SK-N-SH (cell line): ENCODE measurements at regions not wholly inside any gene's neighbourhood (a gene's known extent, or its start where the extent isn't known, plus 50 kb on each side); places are given as distances from the start of the nearest gene placed in this dataset.

Experiments
- CTCF ChIA-PET: fragments of 300-600, 350-600 bp; formaldehyde crosslinking; extraction: SDS; loops from one replicate; lab custom pipeline; 2021; lab: Yijun Ruan, JAX
- POLR2A ChIA-PET: fragments of 350-600 bp; sonication (Branson Sonifier 250); formaldehyde crosslinking; extraction: SDS; loops from one replicate; lab custom pipeline; 2020; ENCODE audit warnings: antibody characterized with exemption, inconsistent platforms; lab: Yijun Ruan, JAX
- DNase-seq: peaks from one replicate; pipeline ENCODE4 v3.0.0; 2012
- H2AFZ ChIP-seq: fragments of 200-600 bp; sonication (generic); 2 replicates; pipeline ENCODE4 v1.8.1; 2016; ENCODE audit warnings: antibody characterized with exemption, mild to moderate bottlenecking, low read depth
- H3F3A ChIP-seq: fragments of 200-600 bp; sonication (generic); replicated peaks from 2 replicates; pipeline ENCODE3; 2016; ENCODE audit warnings: antibody characterized with exemption, mild to moderate bottlenecking; ENCODE audit not compliant: insufficient read depth
- H3K27ac ChIP-seq, 2 experiments: fragments of 200-500 bp in 1 of 2; fragments of 200-600 bp in 1 of 2; sonication (Bioruptor generic) in 1 of 2; sonication (generic), shearing (Covaris generic) in 1 of 2; 2 replicates each; pipeline versions ENCODE4 v1.5.1 to v1.6.1; 2014 to 2016; ENCODE audit warnings: low read depth in 2 of 2, inconsistent platforms in 1 of 2, low read length in 1 of 2, mild to moderate bottlenecking in 1 of 2, mixed read lengths in 1 of 2
- H3K27me3 ChIP-seq: fragments of 200-600 bp; sonication (generic), shearing (Covaris generic); 2 replicates; pipeline ENCODE4 v1.6.1; 2016; ENCODE audit warnings: mixed run types; ENCODE audit not compliant: insufficient read depth
- H3K36me3 ChIP-seq, 2 experiments: fragments of 200-500 bp in 1 of 2; fragments of 200-600 bp in 1 of 2; sonication (Bioruptor generic) in 1 of 2; sonication (generic) in 1 of 2; replicated peaks in 1 of 2; 2 replicates each; pipeline versions ENCODE3 to v1.5.1; 2014 to 2016; ENCODE audit warnings: low read length in 1 of 2, mild to moderate bottlenecking in 1 of 2; ENCODE audit not compliant: insufficient read depth in 2 of 2, control insufficient read depth in 1 of 2
- H3K4me1 ChIP-seq, 2 experiments: fragments of 200-500 bp in 1 of 2; fragments of 200-600 bp in 1 of 2; sonication (Bioruptor generic) in 1 of 2; sonication (generic), shearing (Covaris generic) in 1 of 2; 2 replicates each; pipeline versions ENCODE4 v1.5.1 to v1.6.1; 2014 to 2016; ENCODE audit warnings: low read depth in 1 of 2, low read length in 1 of 2, mixed run types in 1 of 2; ENCODE audit not compliant: insufficient read depth in 2 of 2, control insufficient read depth in 1 of 2
- H3K4me2 ChIP-seq: fragments of 200-600 bp; sonication (generic), shearing (Covaris generic); 2 replicates; pipeline ENCODE4 v1.6.1; 2017; ENCODE audit warnings: mixed run types
- H3K4me3 ChIP-seq, 2 experiments: fragments of 200-500 bp in 1 of 2; fragments of 200-600 bp in 1 of 2; sonication (Bioruptor generic) in 1 of 2; sonication (generic), shearing (Covaris generic) in 1 of 2; 2 replicates each; pipeline versions ENCODE4 v1.5.1 to v1.8.1; 2014 to 2016; ENCODE audit warnings: low read depth in 2 of 2, inconsistent platforms in 1 of 2, low read length in 1 of 2, mild to moderate bottlenecking in 1 of 2, mixed read lengths in 1 of 2, moderate library complexity in 1 of 2
- H3K79me2 ChIP-seq: fragments of 200-600 bp; sonication (generic); 2 replicates; pipeline ENCODE4 v1.8.1; 2017; ENCODE audit warnings: mild to moderate bottlenecking; ENCODE audit not compliant: insufficient read depth
- H3K9ac ChIP-seq: fragments of 200-600 bp; sonication (generic); 2 replicates; pipeline ENCODE4 v1.6.1; 2017; ENCODE audit warnings: mixed run types
- H3K9me2 ChIP-seq: fragments of 200-600 bp; sonication (generic); 2 replicates; pipeline ENCODE4 v1.6.1; 2017; ENCODE audit warnings: mixed run types
- H3K9me3 ChIP-seq: fragments of 200-600 bp; sonication (generic); 2 replicates; pipeline ENCODE4 v1.6.1; 2017; ENCODE audit warnings: mixed run types, mild to moderate bottlenecking, moderate library complexity
- H4K20me1 ChIP-seq: fragments of 200-600 bp; sonication (generic); 2 replicates; pipeline ENCODE4 v1.6.1; 2017; ENCODE audit warnings: mild to moderate bottlenecking, mixed run types; ENCODE audit not compliant: insufficient read depth
- CHD2 ChIP-seq: fragments of 150-350 bp; IDR thresholded peaks from 2 replicates; pipeline ENCODE4 v1.6.1; 2018; ENCODE audit warnings: low read length; ENCODE audit not compliant: partially characterized antibody
- CTCF ChIP-seq: fragments of 200-600 bp; sonication (generic); IDR thresholded peaks from 2 replicates; pipeline ENCODE4 v1.6.1; 2017; ENCODE audit warnings: antibody characterized with exemption, mild to moderate bottlenecking, moderate library complexity
- EZH2phosphoT487 ChIP-seq: fragments of 200-600 bp; sonication (generic); IDR thresholded peaks from 2 replicates; pipeline ENCODE4 v1.6.1; 2017; ENCODE audit warnings: low read depth, mixed run types, mild to moderate bottlenecking, antibody characterized with exemption, moderate library complexity, borderline replicate concordance
- FOXM1 ChIP-seq: IDR thresholded peaks from 2 replicates; pipeline ENCODE4 v1.4.0; 2012; ENCODE audit warnings: low read depth, mild to moderate bottlenecking
- GABPA ChIP-seq: IDR thresholded peaks from 2 replicates; pipeline ENCODE4 v1.4.0; 2012; ENCODE audit warnings: low read depth, mild to moderate bottlenecking
- MAX ChIP-seq: IDR thresholded peaks from 2 replicates; pipeline ENCODE4 v1.4.0; 2012; ENCODE audit warnings: low read depth
- MEF2A ChIP-seq: IDR thresholded peaks from 2 replicates; pipeline ENCODE4 v1.4.0; 2012; ENCODE audit warnings: low read depth, borderline replicate concordance
- NFIC ChIP-seq: IDR thresholded peaks from 2 replicates; pipeline ENCODE4 v1.4.0; 2012; ENCODE audit warnings: borderline replicate concordance
- NRF1 ChIP-seq: IDR thresholded peaks from 2 replicates; pipeline ENCODE4 v1.6.1; 2012; ENCODE audit warnings: low read depth, mild to moderate bottlenecking, low read length
- PBX3 ChIP-seq: IDR thresholded peaks from 2 replicates; pipeline ENCODE4; 2012
- RCOR1 ChIP-seq: fragments of 150-350 bp; IDR thresholded peaks from 2 replicates; pipeline ENCODE4 v1.6.1; 2017; ENCODE audit warnings: antibody characterized with exemption, low read length
- REST ChIP-seq: IDR thresholded peaks from 2 replicates; pipeline ENCODE4 v1.6.1; 2012; ENCODE audit warnings: mild to moderate bottlenecking, low read depth, low read length, moderate library complexity
- RFX5 ChIP-seq: IDR thresholded peaks from 2 replicates; pipeline ENCODE4 v1.6.1; 2012; ENCODE audit warnings: mild to moderate bottlenecking, improper control_type of control experiment, low read length
- SIN3A ChIP-seq: IDR thresholded peaks from 2 replicates; pipeline ENCODE4 v1.6.1; 2012; ENCODE audit warnings: low read depth, mild to moderate bottlenecking, low read length, moderate library complexity, borderline replicate concordance
- SMC3 ChIP-seq: IDR thresholded peaks from 2 replicates; pipeline ENCODE4 v1.6.1; 2012; ENCODE audit warnings: low read depth, low read length, improper control_type of control experiment
- USF1 ChIP-seq: IDR thresholded peaks from 2 replicates; pipeline ENCODE4 v1.4.0; 2012; ENCODE audit warnings: low read depth, borderline replicate concordance
- YY1 ChIP-seq: IDR thresholded peaks from 2 replicates; pipeline ENCODE4 v1.4.0; 2012; ENCODE audit warnings: low read depth, mild to moderate bottlenecking
- WGBS: methylation state at CpG from one replicate; pipeline ENCODE4 v1.1.6; 2017; ENCODE audit warnings: low lambda C conversion rate; 5-methylcytosine and 5-hydroxymethylcytosine counted together

- POLR2A ChIA-PET, result no interaction called here
- CTCF ChIA-PET, result no interaction called here
- no peak overlapping the region for H2AFZ ChIP-seq
Measured at GRCh38 chr1:174097426-174097825, 61.9 kb upstream of the RABGAP1L start.

More at GRCh38 chr1:174097426-174097825, 61.9 kb upstream of the RABGAP1L start:
- no peaks in the 10 kb centered on the region for H4K20me1 ChIP-seq
- no peak overlapping the region for H3K27ac ChIP-seq
- H3K4me3 ChIP-seq, result no peak overlapping the region
- H3K36me3 ChIP-seq, result no peaks in the 10 kb centered on the region
- no peaks in the 10 kb centered on the region for H3K4me1 ChIP-seq
- H3K27me3 ChIP-seq, result no peaks in the 10 kb centered on the region
- DNase-seq, result no peak
- H3K4me2 ChIP-seq, result no peak overlapping the region
- H3F3A ChIP-seq, result no peaks in the 10 kb centered on the region
- no peaks in the 10 kb centered on the region for H3K9me3 ChIP-seq
- H3K9me2 ChIP-seq, result no peaks in the 10 kb centered on the region
- WGBS, result 41% methylated on average over 2 of the region's 2 CpGs
- H3K79me2 ChIP-seq, result no peaks in the 10 kb centered on the region
- H3K9ac ChIP-seq, result no peak overlapping the region
- no peak for TF ChIP-seq CHD2
- TF ChIP-seq RCOR1, result no peak
- no peak for TF ChIP-seq GABPA
- no peak for TF ChIP-seq MAX
- no peak for TF ChIP-seq REST
- no peak for TF ChIP-seq NRF1
- TF ChIP-seq SMC3, result no peak
- no peak for TF ChIP-seq PBX3
- TF ChIP-seq MEF2A, result no peak
- TF ChIP-seq EZH2phosphoT487, result no peak
- TF ChIP-seq NFIC, result no peak
- no peak for TF ChIP-seq SIN3A
- no peak for TF ChIP-seq CTCF
- no peak for TF ChIP-seq USF1
- TF ChIP-seq RFX5, result no peak
- TF ChIP-seq FOXM1, result no peak
- no peak for TF ChIP-seq YY1
